ELF-1 (cell line): ENCODE measurements at regions not wholly inside any gene's neighbourhood (a gene's known extent, or its start where the extent isn't known, plus 50 kb on each side); places are given as distances from the start of the nearest gene placed in this dataset.
A peak's percentile ranks its signal among the peaks of the same experiment; 100 is the strongest.

ENCODE experiments used
- DNase-seq: peaks from one replicate; pipeline ENCODE4 v3.0.0-alpha.2; 2016; ENCODE audit warnings: low read depth, low spot score

DNA sequence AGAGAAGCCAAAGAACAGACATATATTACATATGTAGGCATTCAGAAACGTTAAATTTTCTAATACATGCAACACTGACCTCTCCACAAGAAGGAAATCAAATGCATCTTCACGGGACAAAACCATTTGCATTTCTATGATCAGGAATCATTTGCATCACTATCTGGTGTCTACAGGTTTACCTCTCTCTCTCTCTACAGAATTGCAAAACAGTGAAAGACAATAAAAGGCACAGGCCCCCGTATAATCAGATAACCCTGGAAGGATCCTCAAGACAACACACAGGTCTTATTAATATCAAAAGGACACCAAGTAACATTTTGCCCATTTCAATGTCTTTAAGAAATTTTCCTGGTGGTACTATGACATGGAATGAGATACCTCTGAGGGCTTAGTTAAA, 306.3 kb downstream of the GPAM start:
- no peak for DNase-seq

DNA sequence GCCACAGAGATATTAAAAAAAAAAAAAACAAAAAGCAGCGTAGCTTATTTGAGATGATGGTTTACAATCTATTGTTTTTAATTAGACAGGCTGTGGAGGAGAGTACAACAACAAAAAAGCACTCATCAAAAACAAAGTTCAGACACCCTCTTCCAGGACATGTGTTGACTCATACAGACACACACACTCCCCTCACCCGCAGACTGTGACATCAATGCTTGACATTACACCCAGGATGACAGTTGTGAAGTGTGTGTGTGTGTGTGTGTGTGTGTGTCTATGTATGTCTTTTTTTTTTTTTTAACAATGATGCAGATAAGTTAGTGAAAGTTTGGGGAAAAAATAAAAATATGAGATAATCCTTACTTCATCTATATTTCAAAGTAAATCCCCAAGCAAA, 303.6 kb downstream of the GPAM start:
- DNase-seq, result no peak

DNA sequence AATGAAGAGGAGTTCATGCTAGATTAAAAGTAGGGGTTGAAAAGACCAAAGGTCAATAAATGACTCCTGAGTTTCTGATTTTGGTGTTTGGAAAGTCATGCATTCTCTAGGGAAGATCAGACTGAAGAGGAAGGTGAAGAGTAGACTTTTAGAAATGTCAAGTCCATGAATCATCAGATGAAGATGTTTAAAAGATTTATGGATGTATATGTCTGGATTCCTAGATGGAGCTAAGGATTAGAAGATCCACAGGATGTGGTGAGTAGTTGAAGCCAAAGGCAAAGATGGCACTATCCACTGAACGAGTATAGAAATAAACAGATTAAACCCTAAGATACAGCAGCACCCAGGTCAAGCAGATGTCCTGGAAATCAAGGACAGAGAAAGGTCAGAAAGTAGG, 298.5 kb downstream of the GPAM start:
- DNase-seq, result no peak

DNA sequence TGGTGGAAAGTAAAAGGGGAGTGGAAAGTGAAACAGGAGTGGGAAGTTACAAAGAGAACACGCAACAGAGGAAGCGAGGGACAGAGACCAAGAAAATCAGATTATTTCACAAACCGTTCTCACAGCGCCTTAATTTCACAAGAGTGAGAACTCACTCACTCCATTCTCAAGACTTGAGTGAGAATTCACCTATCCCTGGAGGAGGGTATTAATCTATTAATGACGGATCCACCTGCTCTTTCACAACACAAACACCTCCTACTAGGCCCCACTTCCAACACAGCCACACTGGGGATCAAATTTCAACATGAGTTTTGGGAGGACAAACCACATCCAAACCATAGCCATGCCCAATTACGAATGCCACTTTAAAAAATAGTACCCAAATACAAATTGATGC, 297.6 kb downstream of the GPAM start:
- no peak for DNase-seq

DNA sequence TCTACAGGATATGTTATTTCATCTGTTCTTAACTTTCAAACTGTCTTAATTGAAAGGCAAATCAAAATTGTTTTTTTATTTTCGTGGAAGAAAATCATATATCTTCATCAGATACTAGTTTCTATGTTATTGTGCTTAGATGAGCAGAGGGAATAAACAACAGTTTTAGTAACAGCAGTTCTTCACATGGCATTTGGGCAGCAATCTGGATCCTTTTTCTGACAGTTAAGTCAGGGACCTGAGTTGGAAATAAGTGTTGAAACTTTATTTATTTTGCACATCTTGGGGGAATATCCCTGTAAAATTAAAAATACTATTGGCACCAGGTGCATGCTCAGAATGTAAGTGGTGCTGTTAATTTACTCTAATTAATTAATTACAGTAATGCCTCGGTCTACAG, 296.3 kb downstream of the GPAM start:
- DNase-seq, result no peak

DNA sequence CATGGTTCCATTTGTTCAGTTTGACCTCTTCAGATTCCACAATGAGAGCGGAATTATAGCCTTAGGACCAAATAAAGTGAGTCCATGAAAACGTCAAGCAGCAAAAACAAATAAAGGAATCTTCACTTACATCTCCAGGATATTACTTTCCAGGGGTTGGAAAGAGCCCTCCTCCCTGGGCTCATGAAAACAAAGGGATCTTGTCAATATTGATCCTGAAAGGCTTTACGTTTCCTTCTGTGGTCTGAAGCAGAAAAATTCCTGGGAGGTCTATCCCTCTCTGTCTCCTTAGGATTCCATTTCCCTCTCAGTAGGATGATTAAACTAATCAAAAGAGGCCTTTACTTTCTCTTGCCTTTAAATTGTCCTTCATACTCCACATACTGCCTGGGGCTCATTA, 293.5 kb downstream of the GPAM start:
- DNase-seq, result no peak

DNA sequence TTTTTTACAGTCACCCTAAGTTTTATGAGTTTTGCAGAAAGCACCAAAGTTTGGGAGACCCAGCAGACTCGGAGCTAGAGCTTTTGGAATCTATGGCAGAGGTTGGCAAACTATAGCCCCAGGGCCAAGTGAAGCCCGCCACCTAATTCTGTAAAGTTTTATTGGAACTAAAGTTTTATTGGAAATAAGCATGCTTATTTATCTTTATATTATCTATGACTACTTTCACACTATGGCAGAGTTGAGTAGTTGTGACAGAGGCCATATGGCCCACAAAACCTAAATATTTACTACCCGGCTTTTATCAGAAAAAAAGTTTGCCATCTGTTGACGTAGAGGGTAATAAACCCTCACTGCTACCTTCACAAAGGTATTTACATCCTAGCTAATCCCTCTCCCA, 267.6 kb downstream of the GPAM start:
- DNase-seq, result no peak

DNA sequence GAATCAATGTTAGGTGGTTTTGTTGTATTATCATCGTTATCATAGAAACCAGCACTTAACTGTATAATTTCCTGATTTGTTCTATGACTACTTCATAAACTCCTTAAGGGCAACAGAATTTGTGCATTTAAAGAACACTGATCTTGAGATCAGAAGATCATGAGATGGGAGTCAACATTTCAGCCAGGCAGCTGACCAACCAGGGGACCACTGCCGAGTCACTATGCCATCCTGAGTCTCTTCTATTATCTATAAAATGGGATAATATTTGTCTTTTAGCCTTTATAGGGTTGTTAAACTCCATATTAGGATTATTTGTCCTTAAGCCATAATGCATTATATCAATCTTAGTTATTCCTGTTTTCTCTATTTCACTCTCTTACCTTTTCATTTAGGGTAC, 261.7 kb downstream of the GPAM start:
- DNase-seq, result no peak

DNA sequence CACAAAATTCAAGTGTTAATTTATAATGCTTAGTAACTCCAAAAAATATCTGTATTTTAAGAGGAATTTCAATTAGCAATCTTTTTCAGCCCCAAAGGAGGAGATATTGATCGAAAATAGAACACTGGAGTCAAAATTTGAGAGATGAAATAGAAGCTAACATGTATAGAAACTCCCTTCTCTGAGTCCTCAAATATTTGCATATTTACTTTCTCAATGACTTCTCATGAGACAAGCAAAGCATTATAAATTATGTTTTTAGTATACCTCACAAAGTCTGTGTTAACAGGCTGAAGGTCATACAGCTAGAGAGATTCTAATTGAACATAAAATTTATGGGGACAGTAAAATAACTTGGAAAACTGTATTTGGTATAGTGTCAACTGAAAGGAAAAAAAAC, 260.5 kb downstream of the GPAM start:
- no peak for DNase-seq

DNA sequence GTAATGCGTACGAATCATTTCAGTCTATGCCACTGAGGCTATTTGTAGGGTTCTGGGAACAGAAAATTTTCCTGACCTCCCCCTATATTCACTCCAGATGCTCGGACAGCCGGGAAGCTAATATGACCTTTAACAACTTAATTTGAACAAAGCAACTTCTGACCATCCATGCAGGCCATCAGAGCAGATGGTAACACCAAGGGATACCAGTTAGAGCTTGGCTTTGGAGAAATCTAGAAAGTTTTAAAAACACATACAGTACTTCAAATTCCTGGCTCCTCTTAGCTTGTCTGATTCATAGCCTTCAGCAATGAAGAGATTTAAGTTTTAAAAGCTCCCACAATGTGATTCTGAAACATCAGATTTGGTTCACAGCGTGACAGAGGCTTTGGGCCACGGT, 257.3 kb downstream of the GPAM start:
- DNase-seq, result no peak

DNA sequence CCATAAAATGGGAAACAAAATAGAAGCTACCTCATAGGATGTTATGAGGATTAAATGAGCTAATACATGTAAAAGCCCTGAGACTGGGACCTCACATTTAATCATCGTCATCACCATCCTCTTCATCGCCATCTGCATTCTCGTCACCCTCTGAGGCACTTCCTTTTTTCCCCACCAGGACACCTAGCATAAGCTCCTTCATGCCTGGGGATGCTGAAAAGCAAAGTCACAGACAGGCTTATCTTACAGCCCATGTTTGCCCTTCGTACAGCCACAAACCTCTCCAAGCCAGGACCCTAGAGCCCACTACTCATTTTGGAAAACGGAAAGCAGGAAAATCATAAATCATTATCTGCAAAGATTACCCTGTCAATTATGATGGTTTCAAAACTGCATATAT, 249.6 kb downstream of the GPAM start:
- DNase-seq, result no peak

DNA sequence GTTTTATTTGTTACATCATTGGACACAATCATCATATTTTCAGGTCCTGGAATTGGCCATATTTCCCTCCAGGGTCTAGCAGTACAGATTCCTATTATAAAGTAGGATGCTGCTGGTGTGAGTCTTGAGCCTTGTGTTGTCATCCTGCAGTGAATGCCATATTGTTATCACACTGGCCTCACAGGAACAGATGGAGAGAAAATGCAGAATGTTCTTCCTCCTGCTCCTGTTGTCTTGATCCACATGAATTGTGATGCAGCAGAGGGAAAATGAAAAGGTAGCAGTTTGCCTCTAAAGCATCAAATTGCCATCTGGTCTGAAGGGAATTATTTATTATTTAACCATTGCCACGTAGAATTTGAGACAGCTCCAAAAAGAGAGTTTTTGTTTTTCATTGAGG, 248.6 kb downstream of the GPAM start:
- no peak for DNase-seq

DNA sequence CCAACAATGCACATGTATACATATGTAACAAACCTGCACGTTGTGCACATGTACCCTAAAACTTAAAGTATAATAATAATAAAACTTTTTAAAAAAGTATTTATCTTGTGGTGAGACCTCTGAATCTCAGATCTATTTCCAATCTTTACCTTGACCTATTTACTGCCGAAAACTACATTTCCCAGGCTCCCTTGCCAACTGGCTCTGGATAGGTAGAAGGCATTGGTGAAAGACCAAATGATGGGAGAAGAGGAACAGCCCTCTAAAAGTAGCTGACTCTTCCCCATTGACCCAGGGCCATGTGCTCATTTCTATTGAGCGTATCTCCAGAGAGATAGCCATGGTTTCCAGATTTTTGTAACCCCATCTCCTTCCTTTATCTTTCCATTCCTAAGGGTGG, 247.4 kb downstream of the GPAM start:
- DNase-seq, result no peak

DNA sequence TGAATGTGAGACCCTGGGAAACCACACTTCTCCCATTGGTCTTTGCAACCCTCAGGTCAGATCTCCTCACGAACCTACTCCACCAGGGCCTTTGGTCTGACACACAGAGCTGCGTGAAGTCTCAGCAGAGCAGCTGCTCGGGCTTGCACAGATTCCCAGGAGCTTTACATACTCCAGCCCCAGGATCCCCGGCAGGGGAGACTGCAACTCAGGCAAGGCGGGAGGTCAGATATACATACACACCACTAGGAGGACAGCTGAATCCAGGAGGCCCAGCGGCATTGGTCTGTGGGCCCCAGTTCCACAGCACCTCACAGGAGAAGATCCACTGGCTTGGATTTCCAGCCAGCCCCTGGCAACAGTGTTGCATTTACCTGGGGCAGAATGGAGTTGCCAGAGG, 239.2 kb downstream of the GPAM start:
- peak; percentile 17 for DNase-seq

DNA sequence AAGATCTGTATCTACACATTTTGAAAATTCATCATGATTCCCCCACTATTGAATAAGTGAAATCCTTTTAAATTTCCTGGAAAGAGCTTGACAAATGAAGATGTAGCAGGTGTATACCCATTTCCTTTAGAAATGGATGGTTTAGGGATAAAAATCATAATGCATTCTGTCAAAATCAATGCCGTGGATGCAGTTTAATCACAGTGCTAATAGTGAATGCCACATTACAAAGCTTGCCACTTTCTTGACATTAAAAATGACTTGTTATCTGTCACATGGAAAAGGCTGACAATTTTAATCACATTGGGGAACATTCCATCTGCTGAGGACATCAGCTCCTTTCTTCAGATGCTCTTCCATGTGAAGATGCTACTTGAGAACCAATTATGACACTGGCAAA, 229.6 kb downstream of the GPAM start:
- DNase-seq, result no peak

DNA sequence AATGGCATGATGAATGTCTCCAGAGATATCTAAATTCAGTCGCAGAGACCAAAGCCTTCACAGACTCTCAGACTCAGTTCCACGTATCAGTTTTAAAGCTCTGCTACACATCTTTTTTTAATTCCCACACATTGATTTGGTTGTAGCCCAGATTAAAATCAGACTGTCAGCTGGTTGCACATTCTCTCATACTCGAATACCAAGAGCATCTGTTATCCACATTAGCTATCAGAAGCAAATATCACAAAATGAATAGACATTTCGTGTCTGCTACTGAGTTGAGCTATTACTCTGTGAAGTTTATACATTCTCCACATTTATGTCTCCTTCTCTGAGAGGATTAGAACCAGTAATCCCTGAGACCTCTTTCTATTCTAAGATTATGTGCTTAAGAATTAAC, 229.2 kb downstream of the GPAM start:
- no peak for DNase-seq

DNA sequence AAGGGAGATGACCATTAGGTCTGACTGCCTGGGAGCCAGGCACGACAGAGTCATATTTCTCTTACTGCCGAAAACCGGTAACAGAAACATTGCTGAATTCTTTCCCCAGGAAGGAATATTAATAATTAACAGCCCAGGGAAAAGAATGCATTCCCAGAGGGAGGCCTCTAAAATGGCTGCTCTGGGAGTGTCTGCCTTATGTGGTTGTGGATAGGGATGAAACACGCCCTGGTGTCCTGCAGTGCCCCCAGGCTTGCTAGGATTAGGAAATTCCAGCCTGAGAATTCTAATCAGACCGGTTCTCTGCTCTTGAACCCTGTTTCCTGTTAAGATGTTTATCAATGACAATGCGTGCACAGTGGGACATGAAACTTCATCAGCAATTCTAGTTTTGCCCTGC, 226.7 kb downstream of the GPAM start:
- peak; percentile 3 for DNase-seq

DNA sequence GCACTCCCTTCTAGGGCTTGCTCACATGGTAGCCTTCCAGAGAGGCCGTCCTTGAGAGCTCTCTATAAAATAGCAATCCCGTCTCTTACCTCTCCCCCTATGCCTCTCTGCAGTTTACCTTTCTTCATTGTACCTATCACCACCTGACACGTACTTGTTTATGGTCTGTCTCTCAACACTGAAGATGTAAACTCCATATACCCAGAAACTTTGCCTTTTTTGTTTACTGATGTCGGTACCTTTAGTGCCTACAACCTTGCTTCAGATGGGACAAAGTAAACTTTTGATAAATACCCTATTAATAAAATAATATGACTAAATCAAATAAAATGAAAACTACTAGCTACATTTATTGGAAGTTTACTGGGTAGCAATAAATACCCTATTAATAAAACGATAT, 220.6 kb downstream of the GPAM start:
- no peak for DNase-seq

DNA sequence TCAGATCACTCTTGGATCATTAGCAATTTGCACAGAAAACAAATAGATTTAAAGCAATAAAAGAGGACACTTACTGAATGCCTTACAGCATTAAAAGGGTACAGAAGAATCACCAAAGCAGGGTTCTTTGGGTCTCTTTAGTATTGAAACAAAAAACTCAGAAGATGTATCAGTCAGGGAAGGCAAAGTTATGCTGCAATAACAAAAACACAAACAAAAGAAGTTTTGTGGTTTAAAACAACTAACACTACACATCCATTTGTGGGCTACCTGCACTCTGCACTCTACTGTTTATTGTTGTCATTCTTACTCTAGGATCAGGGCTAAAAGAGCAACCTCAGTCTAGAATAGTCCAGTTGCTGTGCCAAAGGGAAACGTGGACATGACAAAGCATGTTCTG, 216.4 kb downstream of the GPAM start:
- no peak for DNase-seq

DNA sequence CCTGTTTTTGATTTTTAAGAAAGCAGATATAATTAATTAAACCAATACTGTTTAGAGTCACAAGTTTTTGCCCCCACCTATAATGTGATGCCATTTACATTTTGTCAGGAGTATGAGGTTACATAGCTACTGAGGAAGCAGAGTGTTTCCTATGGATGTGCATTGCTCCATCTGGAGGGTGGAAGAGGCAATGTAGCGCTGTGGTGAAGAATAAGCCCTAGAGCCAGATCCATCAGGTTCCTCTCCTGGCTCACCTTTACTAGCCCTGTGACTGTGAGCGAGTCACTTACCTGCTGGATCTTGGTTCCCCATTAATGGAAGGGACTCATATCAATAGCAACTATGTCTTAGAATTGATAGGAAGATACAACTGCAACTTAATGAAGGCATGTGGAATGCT, 216.0 kb downstream of the GPAM start:
- no peak for DNase-seq

DNA sequence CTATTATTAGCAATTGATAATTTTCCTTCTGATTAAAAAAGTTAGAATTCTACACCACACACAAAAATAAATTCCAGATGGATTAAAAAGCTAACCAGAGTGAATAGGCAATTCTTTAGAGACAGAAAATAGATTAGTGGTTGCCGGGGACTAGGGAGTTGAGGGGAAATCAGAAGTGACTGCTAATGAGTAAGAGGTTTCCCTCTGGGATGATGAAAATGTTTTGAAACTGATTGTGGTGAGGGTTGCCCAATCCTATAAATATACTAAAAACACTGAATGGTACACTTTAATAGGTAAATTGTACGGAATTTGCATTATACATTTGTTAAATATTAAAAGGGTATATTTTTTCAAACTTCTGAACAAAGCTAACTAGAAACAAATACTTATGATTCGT, 214.9 kb downstream of the GPAM start:
- DNase-seq, result no peak

DNA sequence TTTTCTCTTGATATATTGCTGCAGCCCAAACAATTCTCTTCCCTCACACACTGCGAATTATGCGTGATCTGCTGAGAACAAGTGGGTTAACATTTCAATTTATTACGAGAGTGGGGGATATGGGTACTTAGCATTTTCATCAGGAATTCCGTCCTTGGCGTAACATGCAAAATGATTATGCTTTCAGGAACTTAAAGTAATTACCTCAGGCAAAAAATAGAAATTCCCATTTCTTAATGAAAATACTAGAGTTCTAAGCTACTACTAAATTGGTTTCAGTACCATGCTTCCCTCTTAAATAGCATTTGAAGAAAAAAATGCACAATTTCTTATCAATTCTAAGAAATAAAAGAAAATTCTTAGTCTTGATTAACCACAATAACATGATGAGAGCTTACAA, 213.5 kb downstream of the GPAM start:
- no peak for DNase-seq

DNA sequence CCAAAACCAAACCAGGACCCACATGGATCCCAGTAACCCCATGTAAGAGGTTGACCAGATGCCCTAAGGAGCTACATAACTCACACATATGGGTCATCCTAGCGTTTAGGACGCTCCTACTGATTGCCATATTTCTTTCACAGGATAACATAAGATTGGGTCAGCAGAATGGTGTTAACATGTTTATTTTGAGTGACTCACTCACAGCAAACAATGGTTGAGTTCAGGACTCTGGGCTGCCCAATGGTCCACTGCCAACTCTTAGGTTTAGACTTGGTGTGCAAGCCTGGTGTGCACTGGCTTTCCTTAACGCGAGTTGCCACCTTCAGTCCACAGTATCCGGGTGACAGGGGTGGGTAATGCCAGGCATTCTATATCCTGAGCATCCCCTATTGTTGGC, 211.5 kb downstream of the GPAM start:
- no peak for DNase-seq

DNA sequence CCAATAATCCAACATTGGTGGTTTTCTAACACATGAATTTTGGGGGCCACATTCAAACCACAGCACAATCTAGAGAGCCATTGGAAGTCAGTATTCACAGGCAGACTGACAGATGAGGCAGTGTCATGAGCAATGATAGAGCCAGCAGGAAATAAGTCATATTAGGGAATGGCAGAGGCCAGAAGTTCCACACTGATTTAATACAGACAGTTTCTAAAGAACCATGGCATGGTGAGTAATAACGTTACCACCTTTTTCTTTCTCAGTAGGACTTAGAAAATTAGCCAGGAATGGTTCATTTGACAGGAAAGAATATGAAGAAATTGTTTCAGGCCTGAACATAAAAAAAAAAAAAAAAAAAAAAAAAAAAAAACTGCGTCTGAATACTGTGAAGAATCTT, 210.3 kb downstream of the GPAM start:
- DNase-seq, result no peak

DNA sequence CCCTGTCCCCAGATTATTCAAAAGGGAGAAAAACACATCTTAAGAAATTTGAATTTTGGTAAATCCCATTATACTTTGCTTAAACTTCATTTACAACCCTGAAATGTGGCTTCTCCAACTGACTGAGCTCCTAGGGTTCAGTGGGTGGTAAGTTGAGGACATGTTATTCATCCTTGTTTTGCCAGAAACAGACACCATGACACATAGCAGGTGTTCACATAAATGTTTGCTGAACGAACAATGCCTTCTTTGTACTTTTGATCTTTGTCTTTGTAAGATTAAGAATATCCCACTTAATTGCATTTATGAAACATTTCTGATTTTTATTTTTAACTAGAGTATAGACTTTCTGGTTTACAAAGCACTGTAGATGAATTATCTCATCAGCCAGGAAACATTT, 209.7 kb downstream of the GPAM start:
- no peak for DNase-seq
